ENCODE measurements at regions not wholly inside any gene's neighbourhood (a gene's known extent, or its start where the extent isn't known, plus 50 kb on each side); places are given as distances from the start of the nearest gene placed in this dataset.

DNA sequence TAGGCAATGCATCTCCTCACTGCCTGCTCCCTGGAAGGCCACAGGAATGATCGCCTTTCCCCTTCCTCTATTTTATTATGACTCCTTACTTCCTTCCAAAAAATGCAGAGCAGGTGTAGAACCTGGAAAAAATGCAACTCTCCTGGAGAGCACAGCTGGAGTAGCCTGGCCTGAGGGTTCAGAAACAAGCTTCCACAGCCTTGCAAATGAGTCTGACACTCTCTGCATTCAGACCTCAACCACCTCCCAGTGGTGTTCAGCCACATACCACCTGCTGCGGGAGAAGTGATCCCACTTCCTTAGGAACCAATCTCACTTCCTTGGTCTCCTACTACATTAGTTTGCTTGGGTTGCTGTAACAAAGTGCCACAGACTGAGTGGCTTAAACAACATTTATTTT lies 368.1 kb upstream of the NOCT start:
- TF ChIP-seq POLR2AphosphoS5 (IDR thresholded peaks at IDR 0.05), result no peak
- TF ChIP-seq CTCF (IDR thresholded peaks at IDR 0.05 in 8 of 11, conservative IDR thresholded peaks at IDR 0.05 in 3 of 11), result no peak
- no peak for TF ChIP-seq POLR2A (IDR thresholded peaks at IDR 0.05)
